Breast epithelium (tissue), 3 donors: ENCODE measurements at regions not wholly inside any gene's neighbourhood (a gene's known extent, or its start where the extent isn't known, plus 50 kb on each side); places are given as distances from the start of the nearest gene placed in this dataset.

Experiments used
- POLR2A ChIP-seq: fragments of 450-650 bp; IDR thresholded peaks from one replicate; pipeline ENCODE4 v1.6.1; 2016; ENCODE audit warnings: antibody characterized with exemption, mild to moderate bottlenecking, moderate library complexity
- POLR2AphosphoS5 ChIP-seq, 3 donors: sonication (generic); formaldehyde crosslinking; IDR thresholded peaks; one replicate each; pipeline ENCODE4 v1.6.1; 2017; ENCODE audit warnings: antibody characterized with exemption in 3 of 3
- TF ChIP-seq, protein P1 (sequence below), 3 donors: fragments of 450-650 bp; IDR thresholded peaks; one replicate each; pipeline ENCODE4 v1.5.1; 2016 to 2017; ENCODE audit warnings: antibody characterized with exemption in 3 of 3, mild to moderate bottlenecking in 3 of 3, moderate library complexity in 3 of 3

DNA sequence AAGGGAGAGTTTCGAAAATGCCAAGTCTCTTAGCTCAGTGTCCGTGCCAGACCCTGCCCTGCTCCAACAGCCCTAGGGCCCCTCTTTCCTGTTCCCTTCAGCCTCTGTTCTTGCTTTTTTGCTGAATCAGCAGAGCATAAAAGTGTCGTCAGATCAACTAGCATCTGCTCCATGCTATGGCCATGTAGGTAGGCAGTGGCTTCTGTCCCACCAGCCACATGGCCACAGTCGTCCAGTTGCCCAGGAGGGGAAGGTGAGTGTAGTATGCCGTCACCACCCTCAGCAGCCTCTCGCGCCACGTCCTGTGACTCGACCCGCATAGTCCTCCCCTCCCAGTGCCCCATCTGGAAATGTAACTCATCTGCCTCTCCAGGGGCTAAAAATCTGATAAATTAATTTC, 50.9 kb upstream of the ATP11A start:
- TF ChIP-seq, protein P1, sequence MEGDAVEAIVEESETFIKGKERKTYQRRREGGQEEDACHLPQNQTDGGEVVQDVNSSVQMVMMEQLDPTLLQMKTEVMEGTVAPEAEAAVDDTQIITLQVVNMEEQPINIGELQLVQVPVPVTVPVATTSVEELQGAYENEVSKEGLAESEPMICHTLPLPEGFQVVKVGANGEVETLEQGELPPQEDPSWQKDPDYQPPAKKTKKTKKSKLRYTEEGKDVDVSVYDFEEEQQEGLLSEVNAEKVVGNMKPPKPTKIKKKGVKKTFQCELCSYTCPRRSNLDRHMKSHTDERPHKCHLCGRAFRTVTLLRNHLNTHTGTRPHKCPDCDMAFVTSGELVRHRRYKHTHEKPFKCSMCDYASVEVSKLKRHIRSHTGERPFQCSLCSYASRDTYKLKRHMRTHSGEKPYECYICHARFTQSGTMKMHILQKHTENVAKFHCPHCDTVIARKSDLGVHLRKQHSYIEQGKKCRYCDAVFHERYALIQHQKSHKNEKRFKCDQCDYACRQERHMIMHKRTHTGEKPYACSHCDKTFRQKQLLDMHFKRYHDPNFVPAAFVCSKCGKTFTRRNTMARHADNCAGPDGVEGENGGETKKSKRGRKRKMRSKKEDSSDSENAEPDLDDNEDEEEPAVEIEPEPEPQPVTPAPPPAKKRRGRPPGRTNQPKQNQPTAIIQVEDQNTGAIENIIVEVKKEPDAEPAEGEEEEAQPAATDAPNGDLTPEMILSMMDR (IDR thresholded peaks at IDR 0.05), result no peak
- TF ChIP-seq POLR2A (no peak), POLR2AphosphoS5 (IDR thresholded peaks at IDR 0.05) (no peak)
